HFF-Myc (cell line): ENCODE measurements at regions not wholly inside any gene's neighbourhood (a gene's known extent, or its start where the extent isn't known, plus 50 kb on each side); places are given as distances from the start of the nearest gene placed in this dataset.

Source experiments
- DNase-seq: peaks from one replicate; pipeline ENCODE4 v3.0.0-alpha.2; 2011; ENCODE audit warnings: low read depth; ENCODE audit errors: extremely low read depth
- H3K4me3 ChIP-seq: replicated peaks from 2 replicates; pipeline ENCODE4 v1.5.1; 2011; ENCODE audit warnings: low read depth, mild to moderate bottlenecking, control low read depth, low read length
- CTCF ChIP-seq: IDR thresholded peaks from 2 replicates; pipeline ENCODE4 v1.5.1; 2012; ENCODE audit warnings: mild to moderate bottlenecking, low read depth, low read length, control low read depth; ENCODE audit errors: missing control alignments

- TF ChIP-seq CTCF, result no peak
- no peak for DNase-seq
- no peak overlapping the region for H3K4me3 ChIP-seq
Measured at GRCh38 chr4:54556051-54556450, 101.7 kb upstream of the KIT start.

- no peak for DNase-seq
- H3K4me3 ChIP-seq, result no peak overlapping the region
- no peak for TF ChIP-seq CTCF
Measured at GRCh38 chr4:54556587-54556986, 101.2 kb upstream of the KIT start.

DNA sequence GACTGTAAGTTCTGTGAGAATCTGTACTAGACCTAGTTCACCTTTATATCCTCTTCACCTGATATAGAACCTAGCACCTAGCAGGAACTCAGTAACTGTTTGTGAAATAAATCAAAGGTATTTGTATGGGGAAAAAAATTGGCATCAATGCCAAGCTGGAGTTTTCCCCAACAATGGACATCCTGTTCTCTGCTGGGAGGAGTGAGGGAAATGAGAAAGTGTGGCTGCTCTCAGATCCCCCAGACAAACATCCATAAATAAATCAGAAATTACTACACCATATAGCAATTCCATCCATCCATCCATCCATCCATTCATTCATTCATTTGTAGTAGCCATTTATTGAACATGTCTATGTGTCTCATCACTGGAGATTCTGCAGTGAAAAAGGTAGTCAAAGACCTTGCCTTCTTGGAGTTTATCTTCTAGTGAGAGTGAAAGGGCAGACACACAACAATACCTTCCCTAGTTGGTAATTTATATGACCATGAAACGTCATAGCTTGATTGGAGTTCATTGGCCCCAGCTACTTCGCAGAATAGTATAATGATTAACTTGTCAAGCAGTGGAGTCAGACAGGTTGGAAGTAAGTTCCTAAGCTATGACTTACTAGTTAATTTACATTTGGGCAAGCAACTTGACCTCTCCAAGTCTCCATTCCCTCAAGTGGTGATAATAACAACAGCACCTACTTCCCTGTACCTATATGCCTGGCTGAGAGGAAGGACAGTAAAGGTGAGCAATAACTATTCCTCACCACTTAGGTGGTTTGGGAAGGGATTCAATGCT, 98.7 kb upstream of the KIT start:
- TF ChIP-seq CTCF, result no peak

DNA sequence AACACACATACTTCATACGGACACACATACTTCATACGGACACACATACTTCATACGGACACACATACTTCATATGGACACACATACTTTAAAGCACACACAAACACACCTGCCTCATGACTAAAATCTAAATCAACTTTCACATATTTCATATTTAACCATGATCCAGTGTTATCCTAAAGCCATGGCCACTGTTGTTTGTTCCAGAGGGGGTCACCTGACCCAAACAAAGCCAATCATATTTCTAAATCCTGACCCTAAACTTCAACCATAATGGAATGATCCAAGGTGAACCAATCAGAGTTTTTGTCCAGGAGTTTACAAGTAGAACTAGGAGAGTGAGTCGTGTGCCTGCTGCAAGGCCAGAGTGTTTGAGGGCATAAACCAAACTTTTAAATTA, 97.2 kb upstream of the KIT start:
- TF ChIP-seq CTCF, result no peak
- no peak overlapping the region for H3K4me3 ChIP-seq
- no peak for DNase-seq

More for the DNA sequence above, 98.7 kb upstream of the KIT start:
- no peak for DNase-seq
- H3K4me3 ChIP-seq, result no peak overlapping the region

GRCh38 chr4:54561940-54562339, 95.8 kb upstream of the KIT start:
- no peak overlapping the region for H3K4me3 ChIP-seq
- DNase-seq, result no peak
- TF ChIP-seq CTCF, result no peak

- no peak for TF ChIP-seq CTCF
- no peak for DNase-seq
- H3K4me3 ChIP-seq, result no peak overlapping the region
Measured at GRCh38 chr4:54566608-54567007, 91.1 kb upstream of the KIT start.

GRCh38 chr4:54567327-54567726, 90.4 kb upstream of the KIT start:
- DNase-seq, result no peak
- no peak for TF ChIP-seq CTCF

More at GRCh38 chr4:54567327-54567726, 90.4 kb upstream of the KIT start:
- H3K4me3 ChIP-seq, result no peak overlapping the region
